Esophagus muscularis mucosa (tissue), 4 donors: ENCODE measurements at regions not wholly inside any gene's neighbourhood (a gene's known extent, or its start where the extent isn't known, plus 50 kb on each side); places are given as distances from the start of the nearest gene placed in this dataset.

Experiments
- DNase-seq: peaks from one replicate; pipeline ENCODE4 v3.0.0-alpha.2; 2017; ENCODE audit errors: extremely low spot score
- H3K27ac ChIP-seq, 4 donors: fragments of 200-600 bp; sonication (generic); replicated peaks in 1 of 4; 1 replicate in 3 of 4; 2 replicates in 1 of 4; pipeline ENCODE4 v1.5.1; 2016 to 2019; ENCODE audit warnings: mild to moderate bottlenecking in 1 of 4
- H3K27me3 ChIP-seq, 4 donors: fragments of 200-600 bp; sonication (generic); one replicate each; pipeline versions ENCODE4 v1.5.1 to v1.6.0; 2016 to 2019
- H3K36me3 ChIP-seq, 4 donors: fragments of 200-600 bp; sonication (generic); one replicate each; pipeline ENCODE4 v1.5.1; 2016 to 2019
- H3K4me1 ChIP-seq, 4 donors: fragments of 200-600 bp; sonication (generic); one replicate each; pipeline ENCODE4 v1.5.1; 2016 to 2019
- H3K4me3 ChIP-seq, 4 donors: fragments of 200-600 bp; sonication (generic); 1 replicate in 2 of 4; 2 replicates in 2 of 4; pipeline ENCODE4 v1.5.1; 2016 to 2019; ENCODE audit warnings: mild to moderate bottlenecking in 4 of 4, moderate library complexity in 1 of 4
- H3K9me3 ChIP-seq, 4 donors: fragments of 200-600 bp; sonication (generic); 1 replicate in 3 of 4; 2 replicates in 1 of 4; pipeline ENCODE4 v1.5.1; 2016 to 2019
- CTCF ChIP-seq, 3 experiments: fragments of 200-600 bp in 2 of 3; fragments of 450-650 bp in 1 of 3; sonication (generic) in 2 of 3; IDR thresholded peaks; one replicate each; pipeline ENCODE4 v1.5.1; 2017 to 2019; ENCODE audit warnings: antibody characterized with exemption in 3 of 3, mild to moderate bottlenecking in 2 of 3, moderate library complexity in 1 of 3
- EP300 ChIP-seq: sonication (generic); formaldehyde crosslinking; IDR thresholded peaks from one replicate; pipeline ENCODE4 v1.6.1; 2017; ENCODE audit warnings: antibody characterized with exemption
- POLR2A ChIP-seq: fragments of 450-650 bp; IDR thresholded peaks from one replicate; pipeline ENCODE4 v1.6.1; 2017; ENCODE audit warnings: antibody characterized with exemption, moderate library complexity, mild to moderate bottlenecking, low read depth
- POLR2AphosphoS5 ChIP-seq, 2 donors: sonication (generic); formaldehyde crosslinking; IDR thresholded peaks; one replicate each; pipeline ENCODE4 v1.6.1; 2017; ENCODE audit warnings: antibody characterized with exemption in 2 of 2
- WGBS: methylation state at CpG from one replicate; pipeline ENCODE4 v1.1.5; 2018; 5-methylcytosine and 5-hydroxymethylcytosine counted together
- intact Hi-C: fragments of 100-400 bp; cut with DNase I; formaldehyde crosslinking; loops from one replicate; pipeline ENCODE4 v1.15.1; 2023

GRCh38 chr18:10402871-10403559 is 51.4 kb upstream of the APCDD1 start:
- TF ChIP-seq POLR2A (no peak), EP300 (no peak), POLR2AphosphoS5 (IDR thresholded peaks at IDR 0.05) (no peak), CTCF (IDR thresholded peaks at IDR 0.05) (no peak)
- Histone ChIP-seq H3K27me3 (peaks cover 0 to 26% (median 0%) of the 10 kb centered on the region in 4 donors), H3K9me3 (no peaks in the 10 kb centered on the region), H3K36me3 (no peaks in the 10 kb centered on the region), H3K4me3 (no peak overlapping the region), H3K27ac (no peak overlapping the region), H3K4me1 (peaks cover 0 to 10% (median 4%) of the 10 kb centered on the region in 4 donors)
- DNase-seq: no peak
- WGBS: 89% methylated on average over 8 of the region's 8 CpGs
- intact Hi-C loops: no loop called here

DNA sequence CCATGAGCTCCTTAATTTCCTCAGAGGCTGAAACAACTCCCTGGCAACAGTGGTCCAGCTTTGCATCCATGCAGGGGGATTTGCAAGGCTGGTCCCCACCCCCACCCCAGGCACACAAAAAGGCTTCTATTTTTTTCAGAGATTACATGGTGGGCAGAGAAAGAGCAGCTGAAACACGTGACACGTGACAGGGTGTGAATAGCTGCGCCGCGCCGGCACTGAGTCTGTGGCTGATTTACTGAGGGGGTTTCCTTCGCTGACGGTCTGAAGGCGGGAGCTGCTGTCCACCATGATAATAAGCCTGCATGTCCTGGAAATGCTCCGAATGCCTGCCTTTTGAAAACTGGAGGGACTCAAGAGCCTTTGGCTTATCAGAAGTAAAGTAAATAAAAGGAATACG is 50.7 kb upstream of the APCDD1 start:
- no peak for DNase-seq
- Histone ChIP-seq H3K4me3 (no peak overlapping the region), H3K36me3 (no peaks in the 10 kb centered on the region), H3K4me1 (peaks cover 0 to 10% (median 4%) of the 10 kb centered on the region in 4 donors), H3K9me3 (no peaks in the 10 kb centered on the region), H3K27me3 (peaks cover 0 to 26% (median 0%) of the 10 kb centered on the region in 4 donors), H3K27ac (peak overlapping the region in 3 of 4 donors; percentile 31 to 36 (median 35))
- TF ChIP-seq POLR2AphosphoS5 (IDR thresholded peaks at IDR 0.05): no peak
- TF ChIP-seq EP300: no peak
- no peak for TF ChIP-seq CTCF (IDR thresholded peaks at IDR 0.05)
- TF ChIP-seq POLR2A: no peak
- intact Hi-C loops: no loop called here
- WGBS: 94% methylated on average over 11 of the region's 11 CpGs

DNA sequence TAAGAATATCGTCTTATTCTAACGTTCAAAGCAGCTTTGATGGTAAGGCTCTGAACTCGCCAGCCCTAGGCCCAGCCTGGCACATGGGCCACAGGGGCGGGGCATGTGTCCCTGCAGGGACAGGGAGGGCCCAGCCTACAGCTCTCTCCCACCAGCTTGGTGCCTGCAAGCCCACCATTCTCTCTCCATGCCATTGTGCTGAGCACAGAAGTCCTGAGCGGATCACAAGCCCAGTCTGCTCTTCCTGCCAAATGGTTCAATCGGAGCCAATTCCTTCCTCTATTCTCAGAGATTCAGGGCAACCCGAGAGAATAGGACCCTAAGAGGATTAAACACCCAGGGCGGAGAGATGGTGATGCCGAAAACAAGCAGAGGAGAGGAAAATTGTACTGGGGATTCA is 50.3 kb upstream of the APCDD1 start:
- 78% methylated on average over 9 of the region's 9 CpGs for WGBS
- intact Hi-C loops: no loop called here
- H3K27me3 ChIP-seq: peaks cover 0 to 26% (median 0%) of the 10 kb centered on the region in 4 donors
- H3K4me3 ChIP-seq: no peak overlapping the region
- no peak for DNase-seq
- no peaks in the 10 kb centered on the region for H3K36me3 ChIP-seq
- peak overlapping the region in 3 of 4 donors; percentile 31 to 36 (median 35) for H3K27ac ChIP-seq
- H3K9me3 ChIP-seq: no peaks in the 10 kb centered on the region
- no peak for TF ChIP-seq EP300
- no peak for TF ChIP-seq POLR2A
- TF ChIP-seq POLR2AphosphoS5 (IDR thresholded peaks at IDR 0.05): no peak
- TF ChIP-seq CTCF (IDR thresholded peaks at IDR 0.05): no peak
- H3K4me1 ChIP-seq: peaks cover 0 to 10% (median 4%) of the 10 kb centered on the region in 4 donors
